Fibroblast of villous mesenchyme (primary cell): ENCODE measurements at regions not wholly inside any gene's neighbourhood (a gene's known extent, or its start where the extent isn't known, plus 50 kb on each side); places are given as distances from the start of the nearest gene placed in this dataset.

Source experiments
- DNase-seq: peaks from one replicate; pipeline ENCODE4 v3.0.0-alpha.2; 2010; ENCODE audit warnings: low read depth
- H3K4me3 ChIP-seq: 2 replicates; pipeline ENCODE4 v1.5.1; 2011; ENCODE audit warnings: low read depth, mild to moderate bottlenecking, low read length
- CTCF ChIP-seq: IDR thresholded peaks from 2 replicates; pipeline ENCODE4 v1.5.1; 2012; ENCODE audit warnings: low read depth, mild to moderate bottlenecking, low read length; ENCODE audit not compliant: insufficient read depth

GRCh38 chr3:127459891-127460290 lies 130.6 kb downstream of the TPRA1 start:
- H3K4me3 ChIP-seq = no peak overlapping the region
- no peak for TF ChIP-seq CTCF
- no peak for DNase-seq

GRCh38 chr3:127458696-127459604 lies 131.6 kb downstream of the TPRA1 start:
- TF ChIP-seq CTCF = no peak
- H3K4me3 ChIP-seq = no peak overlapping the region
- DNase-seq = no peak

GRCh38 chr3:127457546-127458145 lies 132.9 kb downstream of the TPRA1 start:
- TF ChIP-seq CTCF = no peak
- no peak for DNase-seq
- H3K4me3 ChIP-seq = no peak overlapping the region

- no peak overlapping the region for H3K4me3 ChIP-seq
- TF ChIP-seq CTCF = no peak
- DNase-seq = peak; percentile 18
Measured at GRCh38 chr3:127457094-127457475, 133.4 kb downstream of the TPRA1 start.

- no peak overlapping the region for H3K4me3 ChIP-seq
- DNase-seq = no peak
- TF ChIP-seq CTCF = no peak
Measured at GRCh38 chr3:127456471-127457093, 134.0 kb downstream of the TPRA1 start.

GRCh38 chr3:127455541-127456450 lies 134.7 kb downstream of the TPRA1 start:
- TF ChIP-seq CTCF = peak; percentile 91
- peak; percentile 51 for DNase-seq
- H3K4me3 ChIP-seq = peak overlapping the region; percentile 27
